Effector memory CD8-positive, alpha-beta T cell (primary cell): ENCODE measurements at regions not wholly inside any gene's neighbourhood (a gene's known extent, or its start where the extent isn't known, plus 50 kb on each side); places are given as distances from the start of the nearest gene placed in this dataset.

Experiments used
- ATAC-seq: fragments of 150-1000 bp; cut with Tn5 transposase; replicated peaks from 2 replicates; pipeline ENCODE4 v1.10.0; 2021; ENCODE audit warnings: mild to moderate bottlenecking, moderate library complexity
- DNase-seq, 3 experiments: peaks; one replicate each; pipeline ENCODE4 v3.0.0; 2021
- H3K27ac Mint-ChIP-seq, 2 donors: one replicate each; pipeline ENCODE4 v1.8.0; 2022; ENCODE audit warnings: mild to moderate bottlenecking in 2 of 2, mixed read lengths in 2 of 2, moderate library complexity in 2 of 2
- H3K27me3 Mint-ChIP-seq, 2 donors: one replicate each; pipeline ENCODE4 v1.8.0; 2022; ENCODE audit warnings: mixed read lengths in 2 of 2
- H3K36me3 Mint-ChIP-seq: one replicate; pipeline ENCODE4 v1.8.0; 2022; ENCODE audit warnings: mild to moderate bottlenecking, moderate library complexity, mixed read lengths; ENCODE audit not compliant: insufficient read depth
- H3K4me1 Mint-ChIP-seq, 2 donors: one replicate each; pipeline ENCODE4 v1.8.0; 2022; ENCODE audit warnings: low read depth in 2 of 2, mixed read lengths in 2 of 2
- H3K4me3 Mint-ChIP-seq, 2 donors: one replicate each; pipeline ENCODE4 v1.8.0; 2022; ENCODE audit warnings: mild to moderate bottlenecking in 2 of 2, mixed read lengths in 2 of 2, moderate library complexity in 2 of 2
- H3K9me3 Mint-ChIP-seq, 2 donors: one replicate each; pipeline ENCODE4 v1.8.0; 2022; ENCODE audit warnings: mixed read lengths in 2 of 2

DNA sequence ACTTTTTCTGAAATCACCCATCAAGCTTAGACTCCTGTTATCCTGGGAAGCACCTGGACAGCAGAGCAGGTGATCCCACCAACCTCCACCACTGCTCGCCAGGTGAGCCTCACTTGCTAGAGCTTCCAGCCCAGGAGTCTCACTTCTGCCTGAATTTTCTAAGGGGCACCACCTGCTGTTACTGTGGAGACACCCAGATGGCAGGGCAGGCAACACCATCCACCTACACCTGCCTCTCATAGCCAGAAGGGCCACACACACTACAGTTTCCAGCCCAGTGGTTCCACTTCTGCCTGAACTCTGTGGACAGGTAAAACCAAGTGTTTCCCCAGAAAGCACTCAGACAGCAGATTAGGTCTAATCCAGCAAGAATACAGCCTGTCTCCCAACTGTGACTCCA is 262.0 kb downstream of the ARAP2 start:
- no peak overlapping the region for H3K27ac Mint-ChIP-seq
- no peaks in the 10 kb centered on the region for H3K27me3 Mint-ChIP-seq
- H3K36me3 Mint-ChIP-seq, result peaks cover 3% of the 10 kb centered on the region
- H3K4me3 Mint-ChIP-seq, result no peak overlapping the region
- ATAC-seq (no peak), DNase-seq (no peak)
- H3K9me3 Mint-ChIP-seq, result peaks cover 0 to 8% of the 10 kb centered on the region in 2 donors
- peaks cover 3% of the 10 kb centered on the region in 2 donors for H3K4me1 Mint-ChIP-seq

DNA sequence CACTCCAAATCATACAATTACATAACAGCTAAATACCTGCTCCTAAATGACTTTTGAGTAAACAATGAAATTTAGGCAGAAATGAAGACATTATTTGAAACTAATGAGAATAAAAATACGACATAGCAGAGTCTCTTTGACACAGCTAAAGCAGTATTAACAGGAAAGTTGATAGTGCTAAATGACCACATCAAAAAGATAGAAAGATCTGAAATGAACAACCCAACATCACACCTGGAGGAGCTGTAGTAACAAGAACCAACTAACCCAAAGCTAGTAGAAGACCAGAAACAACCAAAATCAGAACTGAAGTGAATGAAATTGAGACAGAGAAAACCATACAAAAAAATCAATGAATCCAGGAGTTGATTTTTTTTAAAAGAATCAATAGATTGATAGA is 257.8 kb downstream of the ARAP2 start:
- Mint-ChIP-seq H3K36me3 (no peaks in the 10 kb centered on the region), H3K27ac (no peak overlapping the region), H3K4me3 (no peak overlapping the region), H3K9me3 (peaks cover 0 to 8% of the 10 kb centered on the region in 2 donors), H3K27me3 (no peaks in the 10 kb centered on the region), H3K4me1 (peaks cover under 1 to 1% of the 10 kb centered on the region in 2 donors)
- DNase-seq (no peak), ATAC-seq (no peak)

DNA sequence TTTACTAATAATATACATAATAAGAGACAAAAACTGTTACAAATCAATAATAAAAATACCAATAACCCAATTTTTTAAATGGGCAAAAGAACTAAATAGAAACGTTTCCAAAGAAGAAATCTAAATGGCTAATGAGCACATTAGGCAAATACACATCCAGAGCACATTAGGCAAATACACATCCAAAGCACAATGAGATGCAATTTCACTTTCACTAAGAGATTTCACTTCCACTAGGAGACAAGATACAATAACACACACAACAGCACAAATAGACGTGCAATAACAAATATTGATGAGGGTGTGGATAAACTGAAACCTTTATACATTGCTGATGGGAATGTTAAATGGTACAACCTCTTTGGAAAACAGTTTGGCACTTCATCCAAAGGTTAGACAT is 250.7 kb downstream of the ARAP2 start:
- no peak overlapping the region for H3K4me3 Mint-ChIP-seq
- H3K9me3 Mint-ChIP-seq, result no peaks in the 10 kb centered on the region
- no peaks in the 10 kb centered on the region for H3K4me1 Mint-ChIP-seq
- no peaks in the 10 kb centered on the region for H3K36me3 Mint-ChIP-seq
- H3K27me3 Mint-ChIP-seq, result no peaks in the 10 kb centered on the region
- no peak overlapping the region for H3K27ac Mint-ChIP-seq
- DNase-seq, result no peak
- no peak for ATAC-seq

DNA sequence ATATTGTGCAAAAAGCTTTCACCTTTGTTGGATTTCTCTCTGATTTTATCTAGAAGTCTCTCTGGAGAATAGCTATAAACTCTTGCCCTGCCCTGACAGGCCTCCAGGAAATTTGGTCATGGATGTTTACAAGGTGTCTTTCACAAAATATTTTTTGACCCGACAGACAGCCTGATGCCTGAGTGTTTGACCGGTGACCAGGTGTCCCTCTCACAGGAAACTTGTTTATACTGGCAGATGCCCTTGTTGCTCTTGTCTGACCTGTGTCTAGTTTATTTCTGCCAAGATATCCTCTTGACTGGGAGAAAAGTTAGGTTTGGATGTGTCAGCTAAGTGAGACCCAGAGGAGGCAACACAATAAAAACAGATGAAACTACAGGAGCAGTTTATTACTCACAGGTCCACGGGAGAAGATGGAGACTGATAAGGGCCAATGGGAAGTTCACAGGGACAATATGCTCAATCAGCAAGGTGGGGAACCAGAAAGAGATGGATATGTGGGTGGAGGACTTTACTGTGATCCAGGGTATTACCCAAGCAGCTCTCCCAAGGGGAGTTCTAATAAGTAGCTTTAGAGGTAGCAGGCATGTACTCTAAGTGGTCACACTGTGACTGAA is 243.3 kb downstream of the ARAP2 start:
- H3K9me3 Mint-ChIP-seq, result peaks cover 0 to 2% of the 10 kb centered on the region in 2 donors
- ATAC-seq, result no peak
- H3K27me3 Mint-ChIP-seq, result no peaks in the 10 kb centered on the region
- H3K4me1 Mint-ChIP-seq, result no peaks in the 10 kb centered on the region
- DNase-seq, result no peak
- no peak overlapping the region for H3K27ac Mint-ChIP-seq
- H3K4me3 Mint-ChIP-seq, result no peak overlapping the region
- no peaks in the 10 kb centered on the region for H3K36me3 Mint-ChIP-seq

DNA sequence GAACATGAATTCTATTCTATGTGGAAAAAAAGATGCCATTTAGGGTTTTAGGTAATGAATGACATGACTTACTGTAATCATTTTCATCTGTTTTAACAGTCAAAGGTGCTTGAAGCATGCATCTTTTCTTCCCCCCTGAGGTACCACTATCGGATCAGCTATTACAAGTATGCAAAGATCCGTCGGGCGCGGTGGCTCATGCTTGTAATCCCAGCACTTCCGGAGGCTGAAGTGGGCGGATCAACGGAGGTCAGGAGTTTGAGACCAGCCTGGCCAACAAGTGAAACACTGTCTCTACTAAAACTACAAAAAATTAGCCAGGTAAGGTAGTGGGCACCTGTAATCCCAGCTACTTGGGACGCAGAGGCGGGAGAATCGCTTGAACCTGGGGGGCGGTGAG is 241.3 kb downstream of the ARAP2 start:
- no peak for DNase-seq
- Mint-ChIP-seq H3K27ac (no peak overlapping the region), H3K27me3 (no peaks in the 10 kb centered on the region), H3K4me3 (no peak overlapping the region), H3K4me1 (no peaks in the 10 kb centered on the region), H3K36me3 (no peaks in the 10 kb centered on the region), H3K9me3 (peaks cover 0 to 2% of the 10 kb centered on the region in 2 donors)
- no peak for ATAC-seq

DNA sequence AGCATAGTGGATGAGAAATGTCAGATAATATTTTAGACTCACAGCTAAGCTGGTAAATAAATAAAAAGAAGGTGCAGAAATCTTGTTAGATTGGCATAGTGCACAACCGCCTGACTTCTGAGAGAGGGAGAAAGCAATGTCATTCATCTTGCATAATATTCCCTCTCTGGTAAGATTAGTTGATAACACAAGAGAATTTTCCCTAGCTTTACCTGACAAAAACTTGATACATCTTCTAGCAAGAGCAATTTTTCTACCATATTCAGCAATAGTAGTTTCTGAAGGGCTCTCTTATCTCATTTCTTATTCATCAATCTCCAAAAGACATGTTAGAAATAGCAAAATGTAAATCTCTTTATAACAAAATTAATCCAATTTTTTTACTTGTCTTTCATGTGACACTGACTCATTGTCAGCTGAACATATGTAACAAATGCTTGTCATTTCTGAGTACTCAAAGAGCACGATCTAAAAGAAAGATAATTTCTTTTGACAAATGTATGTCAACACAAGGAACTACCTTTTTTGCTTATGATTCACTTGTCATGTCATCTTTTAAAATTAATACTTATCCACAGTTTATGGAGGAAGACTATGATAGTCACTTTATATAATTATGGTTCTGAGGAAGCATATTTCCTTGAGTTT is 240.0 kb downstream of the ARAP2 start:
- H3K27ac Mint-ChIP-seq, result no peak overlapping the region
- ATAC-seq (no peak), DNase-seq (no peak)
- H3K27me3 Mint-ChIP-seq, result no peaks in the 10 kb centered on the region
- no peak overlapping the region for H3K4me3 Mint-ChIP-seq
- peaks cover 0 to 2% of the 10 kb centered on the region in 2 donors for H3K9me3 Mint-ChIP-seq
- no peaks in the 10 kb centered on the region for H3K4me1 Mint-ChIP-seq
- H3K36me3 Mint-ChIP-seq, result no peaks in the 10 kb centered on the region

DNA sequence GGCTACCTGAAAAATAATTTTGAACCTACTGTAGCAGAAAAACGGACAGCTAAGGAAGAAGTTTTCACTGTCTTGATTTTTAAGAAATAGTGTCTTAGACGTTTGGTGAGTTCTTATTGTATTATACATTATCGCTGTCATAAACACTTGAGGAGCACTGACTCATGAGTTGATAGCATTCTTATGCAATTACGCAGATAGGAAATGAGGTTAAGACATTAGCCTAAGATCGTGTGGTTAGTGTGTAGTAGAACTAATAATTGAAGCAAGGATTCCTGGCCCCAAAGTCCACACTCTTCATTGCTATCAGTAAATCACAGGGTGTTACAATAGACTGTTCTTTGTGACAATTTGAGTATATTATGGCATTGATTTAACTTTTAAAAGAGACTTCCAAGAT is 238.1 kb downstream of the ARAP2 start:
- H3K4me1 Mint-ChIP-seq, result no peaks in the 10 kb centered on the region

DNA sequence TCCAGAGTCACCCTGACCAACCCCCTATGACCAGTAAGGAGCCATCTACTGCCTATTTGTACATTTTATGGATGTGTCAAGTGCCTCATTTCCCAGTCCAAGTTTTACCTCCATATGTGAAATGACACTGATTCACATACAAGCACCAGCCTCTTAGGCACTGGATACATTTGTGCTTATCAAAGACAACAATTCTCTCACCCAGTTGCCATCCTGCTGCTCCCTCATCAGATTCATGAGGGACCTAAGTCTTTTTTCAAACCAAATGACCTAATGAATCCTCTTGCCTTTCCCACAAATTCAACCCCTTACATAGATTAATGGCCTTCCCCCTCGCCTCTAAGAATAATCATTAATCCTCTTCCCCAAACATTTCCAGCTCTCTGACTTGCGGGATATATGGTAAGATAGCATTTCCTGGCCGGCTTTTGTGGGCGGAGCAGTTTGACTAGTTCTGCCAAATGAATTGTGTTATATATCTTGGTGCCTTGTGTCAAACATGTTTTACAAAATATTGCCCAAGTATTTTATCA is 233.9 kb downstream of the ARAP2 start:
- H3K27me3 Mint-ChIP-seq, result no peaks in the 10 kb centered on the region
- no peak overlapping the region for H3K4me3 Mint-ChIP-seq
- no peaks in the 10 kb centered on the region for H3K9me3 Mint-ChIP-seq
- H3K4me1 Mint-ChIP-seq, result no peaks in the 10 kb centered on the region
- ATAC-seq (no peak), DNase-seq (no peak)
- no peaks in the 10 kb centered on the region for H3K36me3 Mint-ChIP-seq
- H3K27ac Mint-ChIP-seq, result no peak overlapping the region

More for the DNA sequence above, 238.1 kb downstream of the ARAP2 start:
- Mint-ChIP-seq H3K36me3 (no peaks in the 10 kb centered on the region), H3K27ac (no peak overlapping the region), H3K9me3 (no peaks in the 10 kb centered on the region), H3K4me3 (no peak overlapping the region), H3K27me3 (no peaks in the 10 kb centered on the region)
- DNase-seq (no peak), ATAC-seq (no peak)

DNA sequence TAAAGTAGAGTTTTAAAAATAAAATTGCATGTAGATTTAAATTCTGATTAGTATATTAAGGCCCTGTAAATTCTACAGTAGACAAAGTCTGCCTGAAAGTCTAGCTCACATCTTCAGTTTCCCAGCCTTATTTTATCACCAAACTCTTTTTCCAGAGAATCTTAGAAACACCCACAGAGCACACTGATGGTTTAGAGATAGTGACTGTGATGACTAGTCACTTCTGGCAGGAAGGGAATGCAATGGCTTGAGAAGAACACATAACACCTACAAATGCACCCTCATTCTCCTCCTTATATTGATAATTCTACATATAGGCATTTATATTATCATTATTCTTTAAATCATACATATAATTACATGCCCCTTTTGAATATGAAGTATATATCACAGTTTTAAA is 232.9 kb downstream of the ARAP2 start:
- H3K27me3 Mint-ChIP-seq, result no peaks in the 10 kb centered on the region
- no peak overlapping the region for H3K4me3 Mint-ChIP-seq
- ATAC-seq, result no peak

DNA sequence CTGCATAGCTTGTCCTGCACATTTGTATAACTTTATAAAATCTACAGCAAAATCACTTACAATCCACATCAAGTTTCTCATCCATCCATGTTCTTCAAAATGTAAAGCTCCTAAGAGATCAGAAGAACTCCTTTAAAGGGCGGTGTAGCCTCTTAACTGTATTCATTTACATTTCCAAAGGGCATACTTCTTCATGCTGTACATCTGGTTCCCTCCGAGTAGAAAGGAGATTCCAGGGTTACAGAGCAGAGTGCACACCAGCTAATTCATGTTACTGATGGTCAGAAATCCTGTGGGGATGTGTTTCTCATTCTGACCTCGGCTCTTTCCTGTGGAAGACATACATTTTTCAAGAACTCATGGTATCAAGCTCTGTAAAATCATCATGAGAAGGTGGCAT is 231.8 kb downstream of the ARAP2 start:
- H3K27ac Mint-ChIP-seq, result no peak overlapping the region
- H3K36me3 Mint-ChIP-seq, result no peaks in the 10 kb centered on the region
- no peaks in the 10 kb centered on the region for H3K4me1 Mint-ChIP-seq
- no peaks in the 10 kb centered on the region for H3K27me3 Mint-ChIP-seq
- no peak overlapping the region for H3K4me3 Mint-ChIP-seq
- H3K9me3 Mint-ChIP-seq, result no peaks in the 10 kb centered on the region
- ATAC-seq (no peak), DNase-seq (no peak)

More for the DNA sequence above, 232.9 kb downstream of the ARAP2 start:
- no peaks in the 10 kb centered on the region for H3K9me3 Mint-ChIP-seq
- no peaks in the 10 kb centered on the region for H3K36me3 Mint-ChIP-seq
- H3K27ac Mint-ChIP-seq, result no peak overlapping the region
- DNase-seq, result no peak
- no peaks in the 10 kb centered on the region for H3K4me1 Mint-ChIP-seq

DNA sequence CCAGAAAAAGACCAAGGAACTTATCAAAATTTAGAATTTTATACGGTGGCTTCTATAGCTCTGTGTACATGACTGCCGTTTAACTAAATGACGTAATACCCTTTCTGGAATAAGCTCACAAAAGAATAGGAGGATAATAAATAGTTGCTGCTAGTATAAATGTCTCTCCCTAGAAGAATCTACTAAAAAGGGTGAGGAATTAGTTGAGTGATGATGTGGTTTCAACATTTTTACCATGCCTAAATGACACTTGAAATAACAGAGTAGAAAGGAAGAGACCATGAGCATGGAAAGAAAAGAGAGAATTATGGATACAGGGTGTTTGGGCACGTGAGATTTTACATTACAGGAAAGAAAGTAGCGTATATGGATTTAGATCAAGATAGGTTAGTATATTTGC is 231.1 kb downstream of the ARAP2 start:
- no peaks in the 10 kb centered on the region for H3K36me3 Mint-ChIP-seq
- no peaks in the 10 kb centered on the region for H3K4me1 Mint-ChIP-seq
- ATAC-seq, result no peak
- H3K27me3 Mint-ChIP-seq, result no peaks in the 10 kb centered on the region
- no peak overlapping the region for H3K4me3 Mint-ChIP-seq
- DNase-seq, result no peak
- H3K9me3 Mint-ChIP-seq, result no peaks in the 10 kb centered on the region
- no peak overlapping the region for H3K27ac Mint-ChIP-seq
